GM19351 (cell line): ENCODE measurements at regions not wholly inside any gene's neighbourhood (a gene's known extent, or its start where the extent isn't known, plus 50 kb on each side); places are given as distances from the start of the nearest gene placed in this dataset.
"Not testable (repeated sequence)": the region's sequence is repeated elsewhere in the genome, so short reads cannot be mapped to it uniquely, and the experiment has no call there.

Experiments
- ATAC-seq: cut with Tn5 transposase; IDR thresholded peaks from one replicate; pipeline ENCODE4 v1.9.1; 2021; ENCODE audit warnings: mild to moderate bottlenecking, moderate library complexity; ENCODE audit not compliant: unreplicated experiment

DNA sequence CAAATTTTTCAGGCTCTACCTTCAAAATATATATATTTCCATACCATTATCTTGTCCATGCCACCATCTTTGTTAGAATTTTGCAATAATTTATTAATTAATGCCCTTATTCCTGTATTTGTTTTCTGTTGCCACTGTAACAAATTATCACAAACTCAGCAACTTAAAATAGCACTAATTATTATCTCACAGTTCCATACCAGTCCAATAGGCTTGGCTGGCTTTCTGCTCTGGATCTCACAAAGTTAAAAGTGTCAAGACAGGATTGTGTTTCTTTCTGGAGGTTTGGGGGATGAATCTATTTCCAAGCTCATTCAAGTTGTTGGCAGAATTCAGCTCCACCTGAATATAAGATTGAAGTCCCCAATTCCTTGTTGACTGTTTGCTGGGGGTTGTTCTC, 58.6 kb upstream of the SLC38A4 start:
- no peak for ATAC-seq

DNA sequence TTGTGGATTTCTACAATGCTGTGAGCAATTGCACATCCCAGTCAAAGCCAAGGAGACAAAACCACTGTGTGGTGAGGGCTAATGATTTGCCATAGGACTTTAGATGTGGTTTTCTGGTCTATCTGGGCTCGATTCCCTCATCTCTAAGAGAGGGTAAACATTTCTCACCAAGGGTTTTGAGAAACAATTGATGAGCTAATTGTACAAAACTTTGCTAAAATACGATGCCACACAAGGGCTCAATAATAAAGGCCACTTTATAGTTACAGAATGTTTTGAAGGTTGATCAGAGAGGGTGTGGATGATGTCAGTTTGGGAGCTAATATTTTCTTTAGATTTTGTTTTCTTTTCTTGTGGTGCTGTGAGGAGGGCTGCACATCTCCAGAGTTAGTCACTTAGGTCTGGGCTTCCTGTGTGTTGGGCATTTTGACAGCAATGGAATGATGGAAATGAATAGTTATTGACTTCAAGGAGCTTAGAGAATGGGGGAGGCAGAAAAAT, 60.8 kb upstream of the SLC38A4 start:
- ATAC-seq, result no peak

DNA sequence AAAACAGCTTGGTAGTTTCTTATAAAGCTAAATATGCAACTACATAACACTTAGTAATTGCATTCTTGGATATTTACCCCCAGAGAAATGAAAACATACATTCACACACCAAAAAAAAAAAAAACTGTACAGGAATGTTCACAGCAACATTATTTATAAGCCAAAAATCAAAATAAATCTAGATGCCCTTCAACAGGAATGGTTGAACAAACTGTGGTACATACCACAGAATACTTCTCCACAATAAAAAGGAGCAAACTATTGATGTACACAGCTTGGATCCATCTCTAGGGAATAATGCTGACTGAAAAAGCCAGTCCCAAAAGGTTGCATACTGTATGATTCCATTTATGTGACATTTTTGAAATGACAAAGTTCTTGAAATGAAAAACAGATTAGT, 62.1 kb upstream of the SLC38A4 start:
- ATAC-seq, result no peak

DNA sequence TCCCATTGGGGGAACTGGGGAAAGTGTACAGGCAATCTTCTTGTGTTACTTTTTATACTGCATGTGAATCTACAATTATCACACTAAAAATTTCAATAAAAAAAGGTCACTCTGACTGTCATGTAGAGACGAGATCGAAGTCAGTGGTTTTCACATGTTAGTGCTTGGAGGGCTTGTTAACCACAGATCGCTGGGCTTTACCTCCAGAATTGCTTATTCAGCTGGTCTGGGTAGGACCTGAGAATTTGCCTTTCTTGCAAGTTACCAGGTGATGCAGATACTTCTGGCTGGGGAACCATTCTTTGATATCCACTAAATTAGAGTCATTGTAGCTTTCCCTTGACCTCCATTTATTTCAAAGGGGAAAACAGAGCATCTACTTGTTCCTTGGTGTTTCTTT, 62.8 kb upstream of the SLC38A4 start:
- ATAC-seq, result no peak

DNA sequence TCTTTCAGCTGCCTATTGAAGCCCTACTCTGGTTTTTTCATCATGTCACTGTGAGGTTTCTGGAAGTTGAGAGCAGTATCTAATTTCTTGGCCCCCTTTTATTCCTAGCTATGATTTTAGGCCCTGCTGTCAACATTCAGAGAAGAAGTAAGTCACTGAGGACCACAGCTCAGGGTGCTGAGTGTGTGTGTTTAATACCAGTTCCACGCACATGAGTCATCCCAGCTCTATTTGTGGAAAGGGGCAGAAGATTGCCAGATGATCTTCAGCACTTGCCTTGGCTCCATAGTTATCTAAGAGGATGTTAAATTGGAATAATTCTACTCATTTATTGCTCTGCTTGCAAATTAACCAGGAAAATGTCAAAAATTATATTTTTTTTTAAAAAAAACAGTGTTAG, 65.5 kb upstream of the SLC38A4 start:
- ATAC-seq, result no peak

DNA sequence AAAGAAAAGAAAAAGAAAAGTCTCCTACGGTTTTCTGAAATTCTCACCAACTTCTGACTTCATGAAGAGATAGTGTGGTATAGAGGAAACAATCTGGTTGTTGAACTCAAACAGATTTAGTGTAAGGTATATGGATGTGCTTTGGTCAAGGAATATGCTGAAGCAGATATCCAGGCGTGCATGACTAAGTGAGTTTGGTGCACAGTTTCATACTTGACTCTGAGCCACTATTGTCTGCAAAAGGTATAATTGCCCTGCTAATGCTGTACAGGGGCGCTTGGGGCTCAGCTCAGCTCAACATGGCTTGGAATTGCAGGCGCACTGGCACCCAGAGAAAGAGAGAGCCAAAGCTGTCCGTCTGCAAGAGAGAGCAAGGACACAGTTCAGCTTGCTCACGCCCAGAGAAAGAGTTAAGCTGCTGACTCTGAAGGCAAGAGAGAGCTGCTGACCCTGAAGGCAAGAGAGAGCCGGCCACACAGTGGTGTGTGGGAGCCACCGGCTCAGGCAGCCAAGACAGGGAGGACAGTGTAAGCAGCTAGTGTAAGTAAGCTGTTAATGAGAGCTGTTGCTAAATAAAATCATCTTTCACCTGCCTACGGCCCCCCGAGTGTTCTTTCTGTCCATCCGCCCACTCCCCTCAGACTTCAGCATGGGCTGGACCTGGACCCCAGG, 66.4 kb upstream of the SLC38A4 start:
- no peak for ATAC-seq

DNA sequence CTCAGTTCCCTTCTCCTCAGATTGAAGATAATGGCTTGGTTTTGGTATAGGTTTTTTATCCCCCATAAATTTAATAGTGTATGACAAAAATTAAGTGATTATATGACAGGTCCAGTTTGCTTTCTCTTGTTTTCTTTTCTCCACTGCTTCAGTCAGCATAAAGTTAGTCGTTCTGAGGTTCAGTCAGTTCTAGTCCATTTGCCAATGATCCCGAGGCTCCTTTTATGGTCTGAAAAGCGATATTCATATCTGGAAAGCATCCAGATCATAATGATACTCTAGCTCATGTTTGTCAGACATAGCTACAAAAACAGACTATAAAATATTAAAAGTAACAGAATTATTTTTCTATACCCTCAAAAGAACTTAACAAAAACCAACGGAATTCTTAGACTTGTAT, 67.1 kb upstream of the SLC38A4 start:
- no peak for ATAC-seq

DNA sequence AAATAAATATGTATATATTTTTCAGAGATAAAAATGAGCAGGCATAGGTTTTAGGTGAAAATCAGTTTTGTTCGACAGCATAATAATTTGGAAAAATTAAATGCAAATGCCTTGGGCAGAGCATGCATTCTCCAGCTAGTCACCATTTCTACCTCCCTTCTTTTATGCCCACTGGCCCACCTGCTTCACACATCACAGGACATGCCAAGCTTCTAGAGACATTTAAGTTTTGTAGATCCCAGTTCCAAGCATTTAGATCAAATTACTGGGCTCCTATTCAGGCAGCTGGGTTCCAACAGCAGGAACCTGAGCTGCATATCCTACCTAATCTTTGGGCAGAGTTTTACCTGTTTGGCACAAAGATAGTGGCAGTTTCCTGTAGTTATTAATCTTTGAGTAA, 67.6 kb upstream of the SLC38A4 start:
- no peak for ATAC-seq

DNA sequence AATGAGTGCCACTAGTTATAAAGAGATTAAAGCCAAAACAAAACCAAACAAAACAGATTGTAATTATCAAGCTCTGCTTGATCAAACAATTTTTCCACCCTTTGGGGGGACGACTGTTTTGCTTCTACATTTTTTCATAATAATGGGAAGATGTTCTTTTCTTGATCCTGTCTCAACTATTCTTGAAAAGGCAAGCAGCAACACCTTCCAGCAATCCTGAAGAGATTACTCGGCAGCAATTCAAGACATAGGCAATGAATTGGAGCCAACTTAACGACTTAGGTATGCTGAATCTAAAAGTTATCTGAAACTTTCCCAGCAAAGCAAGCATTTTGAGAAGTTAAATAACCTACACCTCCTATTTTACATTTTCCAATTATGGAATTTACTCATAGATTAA, 69.9 kb upstream of the SLC38A4 start:
- no peak for ATAC-seq

DNA sequence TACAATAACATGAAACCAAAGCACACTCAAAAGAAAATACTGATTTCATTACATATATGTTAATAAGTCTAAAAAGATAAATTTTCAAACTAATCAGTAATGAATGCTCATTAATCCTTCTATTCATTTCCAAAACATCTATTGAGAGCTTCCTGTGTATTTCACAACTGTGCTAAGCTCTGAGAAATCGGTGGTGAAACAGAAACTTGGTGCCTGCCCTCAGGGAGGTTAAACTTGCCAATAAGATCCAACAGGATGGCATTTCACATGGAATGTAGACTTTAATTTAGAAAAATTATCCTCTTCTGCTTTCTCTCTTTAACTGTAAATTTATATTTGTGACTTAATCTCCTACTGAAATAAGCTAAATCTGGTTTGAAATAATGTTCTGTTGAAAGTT, 70.9 kb upstream of the SLC38A4 start:
- ATAC-seq, result no peak

DNA sequence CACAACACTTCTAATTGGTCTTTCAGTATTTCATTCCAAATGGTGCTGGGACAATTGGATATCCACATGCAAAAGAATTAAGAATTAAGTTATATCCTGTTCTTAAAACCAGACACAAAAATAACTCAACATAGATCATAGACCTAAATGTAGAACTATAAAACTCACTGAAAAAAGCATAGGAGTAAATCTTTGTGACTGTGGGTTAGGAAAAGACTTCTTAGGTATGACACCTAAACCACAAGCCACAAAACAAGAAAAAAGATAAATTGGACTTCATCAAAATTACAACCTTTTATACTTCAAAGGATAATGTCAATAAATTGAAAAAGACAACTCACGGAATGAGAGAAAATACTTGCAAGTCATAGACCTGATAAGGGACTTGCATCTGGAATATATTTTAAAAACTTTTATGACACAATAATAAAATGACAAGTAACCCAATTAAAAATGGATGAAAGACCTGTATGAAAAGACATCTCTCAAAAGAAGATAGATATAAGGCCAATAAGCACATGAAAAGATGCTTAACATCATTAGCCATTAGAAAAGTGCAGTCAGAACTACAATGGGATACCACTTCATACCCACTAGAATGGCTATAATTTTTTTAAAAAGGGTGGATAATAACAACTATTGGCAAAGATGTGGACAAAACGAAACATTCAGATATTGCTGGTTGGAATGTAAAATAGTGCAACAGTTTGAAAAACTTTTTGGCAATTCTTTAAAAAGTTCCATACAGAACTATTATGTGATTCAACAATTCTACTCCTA, 72.5 kb upstream of the SLC38A4 start:
- ATAC-seq, result no peak

DNA sequence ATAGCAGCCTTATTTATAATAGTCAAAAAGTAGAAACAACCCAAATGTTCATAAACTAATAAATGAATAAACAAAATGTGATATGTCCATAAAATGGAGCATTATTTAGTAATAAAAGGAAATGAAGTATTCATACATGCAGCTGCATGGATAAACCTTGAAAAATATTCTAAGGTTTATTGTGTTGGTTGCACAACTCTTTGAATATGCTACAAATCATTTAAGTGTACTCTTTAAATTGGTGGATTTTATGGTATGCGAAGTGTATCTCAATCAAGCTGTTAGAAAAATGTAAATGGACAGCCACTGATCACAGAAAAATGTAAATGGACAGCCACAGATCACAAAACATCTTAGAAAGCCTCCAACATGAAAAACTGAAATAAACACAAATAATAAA, 73.2 kb upstream of the SLC38A4 start:
- ATAC-seq, result no peak

DNA sequence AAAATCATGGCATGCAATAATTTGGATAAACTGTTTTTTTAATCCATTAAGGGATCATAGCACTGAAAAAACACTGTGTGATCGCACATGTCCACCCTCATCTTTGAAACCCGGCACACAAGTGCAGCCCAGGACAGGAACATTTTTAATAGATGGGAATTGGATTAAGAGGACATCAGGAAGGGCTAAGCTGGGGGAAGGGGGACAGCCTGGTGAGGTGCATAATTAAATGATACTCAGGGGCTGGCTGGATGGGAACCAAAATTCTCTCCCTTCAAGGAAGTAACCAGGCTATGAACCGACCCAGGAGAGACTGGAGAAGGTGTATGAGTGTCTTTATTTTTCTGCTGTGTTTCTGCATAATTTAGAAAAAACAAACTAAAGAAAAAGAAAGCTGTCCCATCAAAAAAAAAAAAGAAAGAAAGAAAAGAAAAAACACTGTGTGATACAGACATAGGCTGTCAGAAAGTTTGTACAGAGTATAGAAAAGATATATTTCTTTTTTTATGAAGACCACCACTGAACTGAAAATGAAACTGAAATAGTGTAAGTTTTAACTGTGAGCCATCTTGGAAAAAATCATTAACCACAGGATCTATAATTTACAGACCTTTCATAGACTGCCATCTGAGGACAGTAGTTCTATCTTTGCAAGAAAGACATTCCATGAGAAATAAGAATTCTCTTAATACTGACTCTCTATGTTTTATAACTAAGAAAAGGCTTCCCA, 75.1 kb upstream of the SLC38A4 start:
- no peak for ATAC-seq

DNA sequence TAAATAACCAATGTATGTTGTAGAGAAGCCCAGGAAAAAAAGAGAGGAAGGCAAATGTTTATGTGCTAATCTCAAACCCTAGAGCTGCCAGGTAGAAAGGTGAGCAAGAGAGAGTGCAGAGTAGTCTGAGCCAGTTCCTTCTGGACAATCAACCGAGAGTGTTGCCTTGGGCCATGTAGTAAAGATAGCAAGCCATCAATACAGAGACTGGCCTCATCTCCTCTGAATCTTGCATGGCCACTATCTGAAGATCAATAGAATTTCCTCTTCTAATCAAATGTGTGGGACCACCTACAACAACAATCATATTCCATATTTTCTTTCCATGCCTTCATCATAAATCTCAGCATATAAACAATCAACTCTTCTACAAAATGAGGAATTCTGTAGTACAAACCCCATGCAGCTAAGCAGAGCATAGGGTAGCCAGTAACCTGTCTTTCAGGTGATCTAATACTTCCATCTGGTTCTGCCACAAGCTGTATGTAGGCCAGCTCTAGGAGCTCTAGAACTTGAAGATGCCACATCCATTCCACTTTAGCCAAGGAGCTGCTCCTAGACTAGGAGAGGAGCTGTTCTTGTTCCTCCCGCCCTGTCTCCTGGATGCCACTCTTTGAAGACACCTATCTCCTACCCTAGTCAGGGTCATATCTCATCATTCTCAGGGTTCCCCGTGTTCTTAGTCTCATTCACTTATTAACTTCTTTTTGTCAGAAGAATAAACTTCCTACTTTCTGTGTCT, 75.8 kb upstream of the SLC38A4 start:
- no peak for ATAC-seq

DNA sequence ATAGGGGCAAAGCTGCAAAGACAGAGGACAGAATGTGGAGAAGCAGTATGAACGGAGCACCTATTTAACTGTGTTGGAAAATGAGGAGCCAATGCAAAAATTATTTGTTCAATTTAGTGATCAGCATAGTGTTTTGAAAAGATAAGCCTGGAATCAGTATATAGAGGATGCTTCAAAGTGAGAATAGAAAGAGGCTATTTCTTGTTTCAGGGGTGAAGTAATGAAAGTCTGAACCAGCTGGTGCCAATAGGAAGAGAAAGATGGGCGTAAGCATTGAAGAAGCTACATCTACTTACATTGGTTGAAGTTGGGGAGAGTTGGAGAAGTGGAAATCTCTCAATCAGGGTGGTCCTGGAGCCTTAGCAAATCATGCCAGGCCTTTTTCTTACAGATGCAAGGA, 77.3 kb upstream of the SLC38A4 start:
- ATAC-seq, result no peak

DNA sequence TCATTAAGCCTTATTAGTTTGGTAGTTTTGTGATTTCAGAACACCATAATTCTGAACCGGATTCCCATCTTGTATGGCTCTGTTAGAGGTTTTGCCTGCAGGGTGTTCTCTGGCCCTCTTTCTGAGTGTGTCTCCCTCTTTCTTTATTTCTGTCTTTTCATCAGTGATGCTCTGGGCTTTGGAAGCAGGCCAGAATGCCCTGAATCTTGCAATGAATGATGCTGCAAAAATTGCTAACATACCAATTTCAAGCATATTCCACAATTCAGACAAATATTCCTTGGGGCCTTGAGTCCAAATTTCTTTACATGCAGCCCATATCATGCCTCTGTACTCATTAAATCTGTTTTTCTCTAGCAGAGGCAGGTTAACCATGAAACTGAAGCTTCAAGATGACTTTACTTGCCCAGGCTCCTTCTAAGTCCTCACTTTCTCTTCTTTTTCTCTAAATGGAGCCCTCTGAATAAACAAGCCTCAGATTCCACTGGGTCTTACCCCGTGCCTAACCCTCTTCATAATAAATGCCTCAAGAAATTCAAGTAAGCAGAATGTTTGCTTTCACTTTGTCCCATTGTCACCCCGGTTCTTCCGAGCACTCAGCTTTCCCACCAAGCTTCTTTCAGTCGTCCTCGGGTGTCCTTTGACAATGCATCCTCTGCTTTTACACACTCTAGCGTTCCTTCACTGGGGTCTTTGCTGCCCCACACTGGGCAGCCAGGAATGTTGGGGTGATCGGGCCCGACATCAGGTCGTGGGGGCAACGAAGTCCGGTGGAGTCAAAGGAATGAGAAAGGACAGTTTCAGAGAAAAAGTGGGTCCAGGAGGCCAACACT, 78.8 kb upstream of the SLC38A4 start:
- ATAC-seq, result no peak

DNA sequence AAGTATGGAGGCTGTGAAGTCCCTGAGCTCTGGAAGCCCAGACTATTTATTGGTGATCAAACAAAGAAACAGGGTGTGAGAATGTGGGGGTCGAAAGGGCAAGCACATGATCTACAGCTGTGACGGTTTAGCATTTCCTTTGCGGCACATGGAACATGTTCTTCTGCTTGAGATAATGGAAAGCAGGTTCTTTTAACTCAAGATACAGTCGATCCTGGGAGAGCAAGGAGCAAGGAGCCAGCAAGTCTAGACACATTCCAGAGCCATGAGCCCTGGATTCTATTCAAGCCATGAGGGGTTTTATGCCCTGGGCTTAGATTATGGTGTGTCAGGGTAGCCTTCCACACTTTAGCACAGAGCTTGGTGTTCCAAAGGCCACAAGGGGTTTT, 79.4 kb upstream of the SLC38A4 start:
- not testable (repeated sequence) for ATAC-seq

DNA sequence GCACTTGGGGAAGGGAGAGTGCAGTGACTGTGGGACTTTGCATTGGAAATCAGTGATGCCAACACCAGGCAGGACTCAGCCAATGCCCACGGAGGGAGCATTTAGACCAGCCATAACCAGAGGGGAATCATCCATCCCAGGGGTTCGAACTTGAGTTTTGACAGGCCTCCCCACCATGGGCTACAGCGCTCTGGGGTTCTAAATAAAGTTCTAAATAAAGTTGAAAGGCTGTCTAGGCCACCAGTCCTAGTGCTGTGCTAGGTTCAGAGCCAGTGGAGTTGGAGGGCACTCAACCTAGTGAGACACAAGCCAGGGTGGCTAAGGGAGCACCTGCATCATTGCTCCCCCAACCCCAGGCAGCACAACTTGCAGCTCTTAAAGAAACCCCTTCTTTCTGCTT, 82.0 kb upstream of the SLC38A4 start:
- no peak for ATAC-seq

DNA sequence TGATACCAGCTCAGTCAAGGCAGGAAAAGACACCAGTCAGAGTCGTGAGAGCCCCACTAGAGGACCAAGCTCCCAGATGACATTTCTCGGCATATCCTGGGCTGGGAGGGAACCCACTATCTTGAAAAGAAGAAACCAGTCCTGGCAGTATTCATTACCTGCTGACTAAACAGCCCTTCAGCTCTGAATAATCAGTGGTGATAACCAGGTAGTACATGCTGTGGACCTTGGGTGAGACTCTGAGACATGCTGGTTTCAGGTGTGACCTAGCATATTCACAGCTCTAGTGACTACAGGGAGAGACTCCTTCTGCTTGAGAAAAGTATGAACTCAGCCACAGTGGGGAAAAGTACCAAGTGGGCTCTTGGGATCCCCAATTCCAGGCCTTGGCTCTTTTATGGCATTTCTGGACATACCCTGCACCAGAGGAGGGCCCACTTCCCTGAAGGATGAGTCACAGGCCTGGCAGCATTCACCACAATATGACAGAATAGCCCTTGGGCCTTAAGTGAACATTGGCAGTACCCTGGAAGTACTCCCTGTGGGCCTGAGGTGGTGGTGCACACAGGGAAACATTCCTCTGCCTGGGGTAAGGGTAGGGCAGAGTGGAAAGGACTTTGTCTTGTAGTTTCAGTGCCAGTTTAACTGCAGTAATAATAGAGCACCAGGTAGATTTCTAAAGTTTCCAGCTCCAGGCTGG, 82.6 kb upstream of the SLC38A4 start:
- no peak for ATAC-seq
